ENCODE measurements at regions not wholly inside any gene's neighbourhood (a gene's known extent, or its start where the extent isn't known, plus 50 kb on each side); places are given as distances from the start of the nearest gene placed in this dataset.

GRCh38 chr2:236740506-236740905, 170.9 kb downstream of the ACKR3 start:
- H3K4me3 ChIP-seq (ENCODE audit: low read depth, low read length) = no peak overlapping the region

DNA sequence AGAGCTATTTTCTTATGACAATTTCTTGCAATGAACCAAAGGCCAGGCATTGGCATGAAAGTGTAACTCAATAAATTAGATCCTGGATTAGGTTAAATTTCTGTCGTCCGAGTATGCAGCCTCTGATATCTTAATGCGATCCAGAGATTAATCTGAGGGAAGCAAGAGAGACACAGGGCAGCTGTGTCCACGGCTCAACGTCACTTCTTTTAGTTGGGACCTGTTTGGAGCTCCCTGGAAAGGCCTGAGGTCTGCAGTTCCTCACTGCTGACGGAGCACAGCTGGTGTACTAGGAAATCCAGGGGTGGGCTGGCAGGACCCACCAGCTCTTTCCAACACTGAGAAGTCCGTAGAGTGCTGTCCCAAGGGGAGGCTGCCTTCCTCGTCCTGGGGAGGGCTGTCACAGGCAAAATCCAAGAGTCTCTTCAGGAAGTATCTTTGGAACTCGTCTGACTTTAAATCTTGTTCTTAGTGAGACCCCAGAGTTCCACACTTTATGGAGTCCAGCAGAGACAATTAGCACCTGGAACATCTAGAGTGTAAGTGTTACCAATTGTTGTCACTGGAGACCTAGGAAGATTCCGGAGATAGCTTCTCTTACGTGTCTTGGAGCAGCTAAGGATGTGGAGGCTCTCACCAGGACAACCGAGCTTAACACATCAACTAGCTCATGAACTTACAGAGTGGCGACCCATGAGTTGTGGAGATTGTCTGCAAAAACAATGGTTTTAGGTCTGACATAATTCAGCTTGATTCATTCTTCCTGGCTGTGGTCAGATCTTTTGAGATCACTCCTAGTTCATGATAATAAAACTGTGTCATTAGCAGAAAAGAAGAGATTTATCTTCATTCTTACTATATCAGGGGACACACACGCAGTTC, 173.7 kb downstream of the ACKR3 start:
- no peak overlapping the region for H3K4me3 ChIP-seq (ENCODE audit: low read depth, low read length)
- TF ChIP-seq, protein P1, sequence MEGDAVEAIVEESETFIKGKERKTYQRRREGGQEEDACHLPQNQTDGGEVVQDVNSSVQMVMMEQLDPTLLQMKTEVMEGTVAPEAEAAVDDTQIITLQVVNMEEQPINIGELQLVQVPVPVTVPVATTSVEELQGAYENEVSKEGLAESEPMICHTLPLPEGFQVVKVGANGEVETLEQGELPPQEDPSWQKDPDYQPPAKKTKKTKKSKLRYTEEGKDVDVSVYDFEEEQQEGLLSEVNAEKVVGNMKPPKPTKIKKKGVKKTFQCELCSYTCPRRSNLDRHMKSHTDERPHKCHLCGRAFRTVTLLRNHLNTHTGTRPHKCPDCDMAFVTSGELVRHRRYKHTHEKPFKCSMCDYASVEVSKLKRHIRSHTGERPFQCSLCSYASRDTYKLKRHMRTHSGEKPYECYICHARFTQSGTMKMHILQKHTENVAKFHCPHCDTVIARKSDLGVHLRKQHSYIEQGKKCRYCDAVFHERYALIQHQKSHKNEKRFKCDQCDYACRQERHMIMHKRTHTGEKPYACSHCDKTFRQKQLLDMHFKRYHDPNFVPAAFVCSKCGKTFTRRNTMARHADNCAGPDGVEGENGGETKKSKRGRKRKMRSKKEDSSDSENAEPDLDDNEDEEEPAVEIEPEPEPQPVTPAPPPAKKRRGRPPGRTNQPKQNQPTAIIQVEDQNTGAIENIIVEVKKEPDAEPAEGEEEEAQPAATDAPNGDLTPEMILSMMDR (IDR thresholded peaks at IDR 0.05; ENCODE audit: low read depth, low read length) = no peak

More at GRCh38 chr2:236740506-236740905, 170.9 kb downstream of the ACKR3 start:
- TF ChIP-seq, protein P1 (IDR thresholded peaks at IDR 0.05; ENCODE audit: low read depth, low read length) = no peak

- TF ChIP-seq, protein P1 (IDR thresholded peaks at IDR 0.05; ENCODE audit: low read depth, low read length) = no peak
- H3K4me3 ChIP-seq (ENCODE audit: low read depth, low read length) = no peak overlapping the region
Observed at GRCh38 chr2:236743921-236744280, 174.3 kb downstream of the ACKR3 start.

DNA sequence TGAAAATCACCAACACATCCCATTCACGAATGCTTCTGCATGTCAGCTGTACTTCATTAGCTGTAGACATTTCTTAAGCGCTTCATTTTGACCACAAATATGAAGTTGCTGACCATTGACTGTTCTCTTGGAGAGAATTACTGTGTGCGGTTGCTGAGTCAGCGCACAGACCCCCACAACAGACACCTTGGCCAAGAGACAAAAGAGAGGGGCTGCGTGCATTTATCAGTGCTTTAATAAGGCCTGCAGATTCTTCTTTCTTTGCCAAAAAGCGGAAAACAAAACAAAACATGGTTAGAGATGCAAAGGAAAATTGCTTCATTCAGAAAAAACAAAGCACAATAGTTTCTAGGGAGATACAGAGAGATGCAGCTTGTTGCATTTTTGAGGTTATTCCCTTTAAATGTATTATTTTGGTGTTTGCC, 174.7 kb downstream of the ACKR3 start:
- TF ChIP-seq, protein P1 (IDR thresholded peaks at IDR 0.05; ENCODE audit: low read depth, low read length) = no peak
- H3K4me3 ChIP-seq (ENCODE audit: low read depth, low read length) = no peak overlapping the region

DNA sequence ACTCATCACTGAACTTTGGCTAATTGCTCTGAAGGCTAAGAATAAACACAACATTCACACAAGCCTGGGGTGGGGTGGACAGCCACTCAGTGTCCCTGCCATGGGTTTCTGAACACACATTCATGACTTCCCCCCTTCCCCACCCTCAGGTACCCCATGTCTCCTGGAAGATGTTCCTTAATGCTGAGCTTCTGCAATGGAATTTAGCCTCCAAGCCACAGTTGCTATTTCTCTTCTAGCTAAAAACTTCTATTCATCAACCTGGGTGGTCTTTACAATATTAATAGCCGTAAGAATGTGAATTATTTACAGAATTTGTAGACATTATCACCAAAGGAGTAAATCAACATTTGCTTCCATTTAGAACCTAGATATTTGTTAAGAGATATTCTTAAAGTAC, 175.1 kb downstream of the ACKR3 start:
- H3K4me3 ChIP-seq (ENCODE audit: low read depth, low read length) = no peak overlapping the region
- TF ChIP-seq, protein P1 (IDR thresholded peaks at IDR 0.05; ENCODE audit: low read depth, low read length) = no peak

DNA sequence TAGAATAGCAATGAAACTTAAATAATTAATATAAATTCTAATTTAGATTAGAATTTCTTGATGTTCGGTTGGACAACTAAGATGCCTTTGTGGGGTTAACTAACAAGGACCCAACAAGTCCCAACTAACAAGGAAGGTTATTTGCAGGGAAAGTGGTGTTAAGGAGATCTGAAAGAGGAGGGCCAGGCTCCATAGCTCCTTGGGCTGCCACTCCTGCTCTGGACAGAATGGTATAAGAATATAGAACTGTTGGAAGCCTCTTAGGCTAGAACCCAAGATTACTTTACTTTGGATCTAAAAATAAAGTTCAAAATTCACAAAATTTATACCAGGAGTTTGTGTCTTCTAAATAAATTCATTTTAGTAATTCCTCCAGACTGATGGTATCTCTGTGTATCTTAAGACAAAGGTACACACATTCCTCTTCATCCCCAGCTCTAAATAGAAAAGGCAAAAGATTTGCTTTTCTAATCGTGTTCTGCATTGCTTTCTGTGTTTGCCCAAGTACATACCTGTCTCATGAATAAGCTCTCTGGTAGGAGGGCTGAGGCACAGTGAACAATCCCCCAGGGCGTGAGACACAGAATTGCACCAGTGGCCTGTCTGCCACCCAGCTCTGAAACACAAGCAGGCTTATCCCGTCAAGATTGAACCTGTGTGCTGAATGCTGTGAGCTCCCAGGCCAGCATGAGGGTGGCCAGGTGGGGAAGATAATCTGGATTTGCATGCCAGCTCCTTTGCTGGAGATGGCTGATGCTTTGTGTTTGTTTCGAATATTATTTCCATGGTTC, 176.0 kb downstream of the ACKR3 start:
- no peak overlapping the region for H3K4me3 ChIP-seq (ENCODE audit: low read depth, low read length)
- TF ChIP-seq, protein P1 (IDR thresholded peaks at IDR 0.05; ENCODE audit: low read depth, low read length) = no peak

- H3K4me3 ChIP-seq (ENCODE audit: low read depth, low read length) = no peak overlapping the region
- TF ChIP-seq, protein P1 (IDR thresholded peaks at IDR 0.05; ENCODE audit: low read depth, low read length) = no peak
Observed at GRCh38 chr2:236746833-236747232, 177.2 kb downstream of the ACKR3 start.

Measured in WI38 (cell line).